Caco-2 (cell line): ENCODE measurements at regions not wholly inside any gene's neighbourhood (a gene's known extent, or its start where the extent isn't known, plus 50 kb on each side); places are given as distances from the start of the nearest gene placed in this dataset.

Source experiments
- BruUV-seq: library from RNA; stranded (reverse); fragments of 400-500 nt; replicated peaks from 2 replicates; lab custom pipeline; 2021; lab: Mats Ljungman, UMichigan
- CTCF ChIA-PET: fragments of 300-600 bp; sonication (Branson Sonifier 250); formaldehyde crosslinking; loops from one replicate; lab custom pipeline; 2022; ENCODE audit warnings: antibody characterized with exemption; lab: Charles Lee
- POLR2A ChIA-PET: fragments of 300-600 bp; sonication (Branson Sonifier 250); formaldehyde crosslinking; loops from one replicate; lab custom pipeline; 2022; ENCODE audit warnings: antibody characterized with exemption; lab: Charles Lee
- DNase-seq, 2 experiments: peaks; one replicate each; pipeline versions ENCODE4 v3.0.0 to v3.0.0-alpha.2; 2020 to 2022
- H3K27me3 ChIP-seq: replicated peaks from 2 replicates; pipeline ENCODE4 v1.6.0; 2011; ENCODE audit warnings: low read length; ENCODE audit not compliant: control insufficient read depth, insufficient read depth
- H3K36me3 ChIP-seq: 2 replicates; pipeline ENCODE4 v1.5.1; 2011; ENCODE audit warnings: low read length; ENCODE audit not compliant: control insufficient read depth, insufficient read depth
- H3K4me1 ChIP-seq: fragments of 250-450 bp; sonication (Bioruptor Pico); 2 replicates; pipeline ENCODE4 v1.5.1; 2020; ENCODE audit warnings: mild to moderate bottlenecking
- H3K4me3 ChIP-seq: 2 replicates; pipeline ENCODE4 v1.5.1; 2011; ENCODE audit warnings: low read depth, mild to moderate bottlenecking, control low read depth, low read length
- H3K9me3 ChIP-seq: fragments of 250-450 bp; sonication (Bioruptor Pico); 2 replicates; pipeline ENCODE4 v1.5.1; 2020; ENCODE audit warnings: mild to moderate bottlenecking, moderate library complexity
- H3K27ac Mint-ChIP-seq: one replicate; pipeline ENCODE4 v1.8.0; 2022; ENCODE audit warnings: mixed read lengths; ENCODE audit not compliant: unreplicated experiment
- H3K27me3 Mint-ChIP-seq: one replicate; pipeline ENCODE4 v1.8.0; 2022; ENCODE audit warnings: mixed read lengths; ENCODE audit not compliant: insufficient read depth, unreplicated experiment
- H3K36me3 Mint-ChIP-seq: one replicate; pipeline ENCODE4 v1.8.0; 2022; ENCODE audit warnings: mild to moderate bottlenecking, mixed read lengths; ENCODE audit not compliant: insufficient read depth, unreplicated experiment
- H3K4me1 Mint-ChIP-seq: one replicate; pipeline ENCODE4 v1.8.0; 2022; ENCODE audit warnings: low read depth, mixed read lengths; ENCODE audit not compliant: unreplicated experiment
- H3K4me3 Mint-ChIP-seq: one replicate; pipeline ENCODE4 v1.8.0; 2022; ENCODE audit warnings: mild to moderate bottlenecking, moderate library complexity, mixed read lengths; ENCODE audit not compliant: unreplicated experiment
- H3K9me3 Mint-ChIP-seq: one replicate; pipeline ENCODE4 v1.8.0; 2022; ENCODE audit warnings: mixed read lengths; ENCODE audit not compliant: unreplicated experiment
- CTCF ChIP-seq, 2 experiments: fragments of 200-600 bp in 1 of 2; IDR thresholded peaks; 1 replicate in 1 of 2; 2 replicates in 1 of 2; pipeline versions ENCODE4 v1.5.1 to v1.8.0; 2011 to 2022; ENCODE audit warnings: antibody characterized with exemption in 1 of 2, control low read depth in 1 of 2, inconsistent platforms in 1 of 2, low read depth in 1 of 2, low read length in 1 of 2, mild to moderate bottlenecking in 1 of 2, moderate library complexity in 1 of 2; ENCODE audit not compliant: insufficient read depth in 1 of 2, severe bottlenecking in 1 of 2, unreplicated experiment in 1 of 2
- intact Hi-C: fragments of 100-400 bp; cut with micrococcal nuclease; formaldehyde crosslinking; loops from one replicate; pipeline ENCODE4 v1.10.0; 2022; ENCODE audit not compliant: unreplicated experiment

- no TSS peak for BruUV-seq
- no peak overlapping the region for H3K4me3 ChIP-seq
- Mint-ChIP-seq H3K9me3 (no peaks in the 10 kb centered on the region), H3K27me3 (no peaks in the 10 kb centered on the region), H3K4me1 (peaks cover 16% of the 10 kb centered on the region), H3K36me3 (no peaks in the 10 kb centered on the region), H3K4me3 (no peak overlapping the region), H3K27ac (no peak overlapping the region)
- ChIA-PET POLR2A (no interaction called here), CTCF (no interaction called here)
- no peaks in the 10 kb centered on the region for H3K36me3 ChIP-seq
- TF ChIP-seq CTCF (IDR thresholded peaks at IDR 0.05; ENCODE audit: insufficient read depth in 1 of 2, low read depth in 1 of 2, low read length in 1 of 2, severe bottlenecking in 1 of 2, unreplicated experiment in 1 of 2), result no peak
- intact Hi-C loops, result loop anchor here (10.0 kb wide), 1 partner anchor 174 kb away; the partner anchor contains the start of gene KCNJ16
- no peaks in the 10 kb centered on the region for H3K9me3 ChIP-seq
- H3K4me1 ChIP-seq, result peaks cover 19% of the 10 kb centered on the region
- no peak for DNase-seq
- H3K27me3 ChIP-seq, result no peaks in the 10 kb centered on the region
Measured at GRCh38 chr17:69900829-69901228, 174.2 kb upstream of the KCNJ16 start.

GRCh38 chr17:69906306-69906705 lies 168.7 kb upstream of the KCNJ16 start:
- Histone ChIP-seq H3K4me1 (peaks cover 8% of the 10 kb centered on the region; the same call in 1 of the 2 replicates), H3K27me3 (no peaks in the 10 kb centered on the region), H3K4me3 (no peak overlapping the region), H3K36me3 (no peaks in the 10 kb centered on the region), H3K9me3 (no peaks in the 10 kb centered on the region)
- peaks cover 12% of the 10 kb centered on the region for H3K4me1 Mint-ChIP-seq
- ChIA-PET CTCF (no interaction called here), POLR2A (no interaction called here)
- H3K9me3 Mint-ChIP-seq, result no peaks in the 10 kb centered on the region
- no peak overlapping the region for H3K27ac Mint-ChIP-seq
- TF ChIP-seq CTCF (IDR thresholded peaks at IDR 0.05; ENCODE audit: insufficient read depth in 1 of 2, low read depth in 1 of 2, low read length in 1 of 2, severe bottlenecking in 1 of 2, unreplicated experiment in 1 of 2), result no peak
- H3K4me3 Mint-ChIP-seq, result no peak overlapping the region
- no peaks in the 10 kb centered on the region for H3K36me3 Mint-ChIP-seq
- intact Hi-C loops, result loop anchor here (10.0 kb wide), 1 partner anchor 168 kb away; the partner anchor contains the start of gene KCNJ16
- no peak for DNase-seq
- H3K27me3 Mint-ChIP-seq, result no peaks in the 10 kb centered on the region
- BruUV-seq, result no TSS peak

- CTCF ChIA-PET, result no interaction called here
- POLR2A ChIA-PET, result no interaction called here
Measured at GRCh38 chr17:69907132-69907847, 167.7 kb upstream of the KCNJ16 start.

More at GRCh38 chr17:69907132-69907847, 167.7 kb upstream of the KCNJ16 start:
- Histone ChIP-seq H3K36me3 (no peaks in the 10 kb centered on the region), H3K9me3 (no peaks in the 10 kb centered on the region), H3K4me3 (no peak overlapping the region), H3K4me1 (peaks cover 8% of the 10 kb centered on the region; the same call in 1 of the 2 replicates), H3K27me3 (no peaks in the 10 kb centered on the region)
- TF ChIP-seq CTCF (IDR thresholded peaks at IDR 0.05; ENCODE audit: insufficient read depth in 1 of 2, low read depth in 1 of 2, low read length in 1 of 2, severe bottlenecking in 1 of 2, unreplicated experiment in 1 of 2), result no peak
- no peak for DNase-seq
- Mint-ChIP-seq H3K36me3 (no peaks in the 10 kb centered on the region), H3K9me3 (no peaks in the 10 kb centered on the region), H3K4me3 (no peak overlapping the region), H3K27me3 (no peaks in the 10 kb centered on the region), H3K4me1 (peaks cover 12% of the 10 kb centered on the region), H3K27ac (no peak overlapping the region)
- no TSS peak for BruUV-seq
- intact Hi-C loops, result loop anchor here (10.0 kb wide), 1 partner anchor 168 kb away; the partner anchor contains the start of gene KCNJ16
